OCI-LY1 (cell line): ENCODE measurements at regions not wholly inside any gene's neighbourhood (a gene's known extent, or its start where the extent isn't known, plus 50 kb on each side); places are given as distances from the start of the nearest gene placed in this dataset.

Experiments used
- EZH2 ChIP-seq: fragments of 200-600 bp; sonication (generic), shearing (Covaris generic); IDR thresholded peaks from 2 replicates; pipeline ENCODE4 v1.8.0; 2017; ENCODE audit warnings: borderline replicate concordance, mixed run types, mild to moderate bottlenecking, antibody characterized with exemption, low read length, moderate library complexity, mixed read lengths
- TF ChIP-seq, protein P1 (sequence below): fragments of 200-600 bp; sonication (generic), shearing (Covaris generic); IDR thresholded peaks from 2 replicates; pipeline ENCODE4 v1.5.1; 2017; ENCODE audit warnings: mild to moderate bottlenecking, antibody characterized with exemption, low read length, moderate library complexity, mixed read lengths

DNA sequence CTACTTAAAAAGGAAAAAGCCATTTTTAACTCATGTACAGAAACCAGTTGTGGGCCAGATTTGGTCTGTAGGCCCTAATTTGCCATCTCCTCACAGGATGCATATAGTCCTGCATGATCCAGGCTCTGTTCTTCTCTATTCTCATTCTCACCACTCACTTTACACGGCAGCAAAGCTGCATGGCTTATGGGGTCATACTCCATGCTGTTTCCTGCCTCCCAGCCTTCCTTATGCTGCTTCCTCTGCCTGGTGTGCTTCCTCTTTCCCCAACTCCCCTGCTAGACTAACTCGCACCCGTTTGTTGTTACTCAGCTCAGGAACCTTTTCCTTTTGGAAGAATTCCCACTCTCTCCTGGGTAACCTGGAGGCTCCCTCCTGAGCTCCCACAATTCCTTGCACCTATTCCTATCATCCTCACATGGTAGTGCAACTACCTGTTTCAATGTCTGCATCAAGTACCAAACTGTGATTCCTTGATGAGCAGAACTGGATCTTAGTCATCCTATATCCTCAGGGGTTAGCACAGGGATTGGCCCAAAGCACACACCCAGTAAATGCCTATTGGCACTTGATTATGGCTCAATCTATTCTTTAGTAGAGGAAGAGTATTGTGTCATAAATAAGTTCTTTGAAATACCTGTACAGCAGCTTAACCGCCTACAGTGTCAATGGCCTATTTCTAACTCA lies 172.1 kb upstream of the MITF start:
- TF ChIP-seq, protein P1, sequence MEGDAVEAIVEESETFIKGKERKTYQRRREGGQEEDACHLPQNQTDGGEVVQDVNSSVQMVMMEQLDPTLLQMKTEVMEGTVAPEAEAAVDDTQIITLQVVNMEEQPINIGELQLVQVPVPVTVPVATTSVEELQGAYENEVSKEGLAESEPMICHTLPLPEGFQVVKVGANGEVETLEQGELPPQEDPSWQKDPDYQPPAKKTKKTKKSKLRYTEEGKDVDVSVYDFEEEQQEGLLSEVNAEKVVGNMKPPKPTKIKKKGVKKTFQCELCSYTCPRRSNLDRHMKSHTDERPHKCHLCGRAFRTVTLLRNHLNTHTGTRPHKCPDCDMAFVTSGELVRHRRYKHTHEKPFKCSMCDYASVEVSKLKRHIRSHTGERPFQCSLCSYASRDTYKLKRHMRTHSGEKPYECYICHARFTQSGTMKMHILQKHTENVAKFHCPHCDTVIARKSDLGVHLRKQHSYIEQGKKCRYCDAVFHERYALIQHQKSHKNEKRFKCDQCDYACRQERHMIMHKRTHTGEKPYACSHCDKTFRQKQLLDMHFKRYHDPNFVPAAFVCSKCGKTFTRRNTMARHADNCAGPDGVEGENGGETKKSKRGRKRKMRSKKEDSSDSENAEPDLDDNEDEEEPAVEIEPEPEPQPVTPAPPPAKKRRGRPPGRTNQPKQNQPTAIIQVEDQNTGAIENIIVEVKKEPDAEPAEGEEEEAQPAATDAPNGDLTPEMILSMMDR: no peak
- TF ChIP-seq EZH2: no peak
